Hematopoietic multipotent progenitor cell treated with erythropoietin and hydrocortisone succinate and interleukin-3 and kit ligand, for 8 days (in vitro differentiated cells): ENCODE measurements at regions not wholly inside any gene's neighbourhood (a gene's known extent, or its start where the extent isn't known, plus 50 kb on each side); places are given as distances from the start of the nearest gene placed in this dataset.
A peak's percentile ranks its signal among the peaks of the same experiment; 100 is the strongest.

Experiments used
- DNase-seq: peaks from one replicate; pipeline ENCODE4 v3.0.0-alpha.2; 2015

DNA sequence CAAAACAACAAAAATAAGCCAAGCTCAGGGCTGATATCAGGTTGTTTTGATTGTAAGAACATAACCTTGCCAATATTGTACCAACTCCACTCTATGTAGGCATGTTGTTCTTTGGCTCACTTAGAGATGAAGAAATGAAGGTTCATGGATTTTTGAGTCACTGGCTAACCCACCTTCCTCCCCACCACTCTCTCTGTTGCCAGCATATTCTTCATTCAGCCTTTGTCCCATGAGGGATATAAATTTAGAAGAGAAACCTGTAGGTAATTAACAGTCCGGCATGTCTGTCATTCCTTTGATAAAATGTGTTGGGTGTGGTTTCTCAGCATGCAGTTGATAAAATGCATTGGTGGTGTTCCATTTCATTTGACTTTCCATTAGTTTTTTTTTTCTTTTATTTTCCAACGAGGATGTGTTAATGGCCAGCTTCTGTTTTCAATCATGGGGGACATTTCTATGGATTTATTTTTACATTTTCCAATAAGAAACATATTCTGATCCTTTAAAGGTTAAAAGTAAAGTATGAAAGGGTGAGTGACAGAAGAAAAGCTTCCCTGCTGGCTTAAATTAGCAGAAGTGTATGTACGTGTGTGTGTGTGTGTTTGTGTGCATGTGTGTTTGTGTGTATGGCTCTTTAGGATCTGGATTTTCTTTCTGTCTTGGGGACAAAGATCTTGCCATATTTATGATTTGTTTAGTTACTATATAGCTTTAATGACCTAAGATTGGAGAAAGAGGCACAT, 166.2 kb upstream of the KCNJ16 start:
- peak; percentile 9 for DNase-seq

DNA sequence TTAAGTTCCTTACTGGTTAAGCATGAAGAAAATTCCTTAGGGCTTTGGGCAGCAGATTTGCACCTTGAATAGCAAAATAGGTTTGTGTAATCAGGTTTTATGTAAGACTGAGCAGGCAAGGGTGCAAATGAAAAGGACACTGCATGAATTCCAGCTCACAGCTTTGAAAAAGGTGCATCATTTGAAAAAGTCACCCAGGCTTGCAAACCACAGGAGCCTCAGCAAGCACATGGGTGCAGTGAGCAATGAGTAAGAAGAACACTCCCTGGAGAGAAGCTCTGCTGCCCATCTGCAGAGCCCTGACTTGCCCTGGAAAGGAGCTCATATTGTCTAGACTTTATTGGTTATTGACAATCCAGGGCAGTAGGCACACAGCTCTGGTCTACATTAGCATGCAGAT, 165.6 kb upstream of the KCNJ16 start:
- DNase-seq, result no peak

DNA sequence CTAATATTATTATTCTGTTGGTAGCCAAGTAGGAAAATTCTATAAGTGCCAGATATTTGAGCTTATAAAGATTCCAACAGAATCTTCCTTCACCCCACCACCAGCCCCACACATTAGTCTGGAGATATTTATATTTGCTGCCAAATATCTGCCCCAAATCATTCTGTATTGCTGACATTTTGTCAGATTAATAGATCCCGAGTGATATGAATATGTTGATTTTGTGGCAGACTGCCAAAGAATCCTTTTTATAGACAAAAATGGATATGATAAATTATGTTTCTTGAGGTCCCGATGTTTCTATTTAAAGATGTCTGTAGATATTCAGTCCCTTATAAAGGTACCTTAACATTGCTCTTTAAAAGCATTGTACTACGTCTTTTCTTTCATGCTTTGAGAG, 162.2 kb upstream of the KCNJ16 start:
- no peak for DNase-seq

DNA sequence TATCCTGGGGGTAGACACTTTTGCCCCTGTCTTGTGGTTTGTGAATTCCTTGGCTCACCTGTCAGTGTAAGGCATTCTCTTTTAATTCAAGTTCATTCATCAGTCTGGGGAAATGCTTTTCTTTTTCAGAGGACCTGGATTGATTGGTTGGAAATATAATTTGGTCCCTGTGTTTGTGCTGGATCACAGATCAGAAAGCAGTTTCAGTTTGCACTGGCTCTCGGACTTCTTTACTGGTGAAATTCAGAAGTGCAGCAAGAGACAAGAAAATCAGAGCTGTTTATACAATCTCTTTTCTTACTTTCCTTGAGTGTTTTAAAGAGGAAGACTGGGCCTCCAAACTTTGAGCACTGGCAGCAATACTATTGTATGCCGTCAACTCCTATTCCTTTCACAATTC, 161.8 kb upstream of the KCNJ16 start:
- no peak for DNase-seq

DNA sequence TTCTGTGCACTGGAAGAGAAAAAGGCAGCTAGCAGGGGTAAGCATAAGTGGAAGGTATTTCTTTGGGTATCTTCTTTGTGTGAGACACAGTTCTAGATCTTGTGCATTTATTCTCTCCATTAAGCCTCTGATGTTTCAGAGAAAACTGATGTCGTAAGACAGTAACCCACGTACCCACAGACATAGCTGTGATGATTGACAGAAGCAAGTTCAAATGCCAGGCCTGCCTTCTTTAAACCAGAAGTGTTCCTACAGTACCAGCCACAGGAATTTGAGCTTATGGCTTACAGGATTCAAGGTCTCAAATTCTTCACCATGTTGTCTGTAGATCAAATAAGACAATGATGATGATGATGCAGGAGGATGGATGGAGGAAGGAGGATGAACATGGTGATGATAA, 161.4 kb upstream of the KCNJ16 start:
- no peak for DNase-seq

DNA sequence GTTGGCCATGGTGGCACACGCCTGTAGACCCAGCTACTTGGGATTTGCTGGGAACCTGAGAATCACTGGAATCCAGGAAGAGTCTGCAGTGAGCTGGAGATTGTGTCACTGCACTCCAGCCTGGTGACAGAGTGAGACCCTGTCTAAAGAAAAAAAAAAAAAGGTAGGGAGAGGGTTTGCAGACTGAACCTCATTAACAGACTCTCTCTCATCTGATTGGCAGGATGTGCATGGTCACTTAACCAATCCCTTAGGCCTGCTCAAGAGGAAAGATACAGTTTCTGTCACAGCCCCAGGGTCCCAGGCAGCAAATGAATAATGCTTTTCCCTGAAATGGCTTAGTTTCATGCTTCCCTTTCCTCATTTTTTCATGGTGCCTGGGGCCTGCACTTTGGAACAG, 160.5 kb upstream of the KCNJ16 start:
- no peak for DNase-seq

DNA sequence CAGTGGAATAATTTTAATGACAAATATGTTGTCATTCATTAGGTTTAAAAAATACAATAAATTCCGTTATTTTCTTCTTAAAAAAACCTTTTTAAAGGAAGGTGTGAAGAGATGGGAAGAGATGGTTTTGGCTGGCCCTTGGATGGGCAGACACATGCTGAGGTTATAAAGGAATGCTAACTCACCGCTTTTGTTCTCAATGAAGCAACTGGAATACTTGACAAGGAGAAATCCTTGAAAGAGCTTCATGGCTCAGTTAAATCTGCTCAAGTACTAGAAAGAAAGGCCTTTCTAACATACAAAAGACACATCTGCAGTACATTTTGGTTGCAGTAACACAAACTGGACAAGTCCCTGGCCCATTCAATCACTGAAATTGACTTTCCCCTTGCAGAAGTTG, 158.3 kb upstream of the KCNJ16 start:
- no peak for DNase-seq

DNA sequence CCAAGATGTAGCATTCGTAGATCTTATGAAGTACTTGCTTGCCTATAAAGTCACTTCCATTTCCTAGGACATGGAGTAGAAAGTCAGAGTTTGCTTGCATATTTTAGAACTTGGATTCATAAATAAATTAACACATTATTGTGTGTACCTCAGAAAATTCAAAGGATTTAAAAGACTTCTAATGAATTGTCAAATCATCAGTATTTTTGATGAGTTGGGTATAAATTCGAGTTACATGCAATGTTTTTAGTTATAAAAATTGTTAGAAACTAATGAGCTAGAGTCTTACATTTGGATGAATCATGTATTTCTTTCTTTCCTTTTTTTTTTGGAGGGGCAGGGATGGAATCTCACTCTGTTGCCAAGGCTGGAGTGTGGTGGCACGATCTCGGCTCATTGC, 156.9 kb upstream of the KCNJ16 start:
- no peak for DNase-seq

DNA sequence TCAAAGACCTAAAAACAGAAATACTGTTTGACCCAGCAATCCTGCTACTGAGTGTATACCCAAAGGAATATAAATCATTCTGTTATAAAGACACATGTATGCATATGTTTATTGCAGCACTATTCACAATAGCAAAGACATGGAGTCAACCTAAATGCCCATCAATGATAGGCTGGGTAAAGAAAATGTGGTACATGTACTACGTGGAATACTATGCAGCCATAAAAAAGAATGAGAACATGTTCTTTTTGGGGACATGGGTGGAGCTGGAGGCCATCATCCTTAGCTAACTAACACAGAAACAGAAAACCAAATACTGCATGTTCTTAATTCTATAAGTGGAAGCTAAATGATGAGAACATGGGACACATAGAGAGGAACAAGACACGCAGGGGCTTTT, 155.2 kb upstream of the KCNJ16 start:
- no peak for DNase-seq

DNA sequence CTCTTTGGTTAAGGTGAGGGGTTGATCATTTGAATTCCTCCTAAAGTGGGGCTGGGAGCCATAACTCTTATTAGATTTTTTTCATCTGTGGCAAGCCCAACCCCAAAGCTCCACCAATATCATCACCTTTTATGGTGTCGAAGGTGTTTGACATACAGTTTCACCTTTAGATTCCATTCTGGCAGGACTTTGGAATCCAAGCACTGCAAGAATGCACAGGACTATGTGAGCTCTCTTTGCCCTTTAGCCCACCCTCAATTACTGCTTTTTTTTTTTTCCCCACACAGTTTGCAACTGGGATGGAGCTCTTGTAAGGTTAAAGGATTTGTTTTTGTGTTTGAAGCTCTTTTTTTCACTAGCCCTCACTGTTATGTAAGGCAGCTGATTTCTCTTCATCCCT, 154.0 kb upstream of the KCNJ16 start:
- no peak for DNase-seq

DNA sequence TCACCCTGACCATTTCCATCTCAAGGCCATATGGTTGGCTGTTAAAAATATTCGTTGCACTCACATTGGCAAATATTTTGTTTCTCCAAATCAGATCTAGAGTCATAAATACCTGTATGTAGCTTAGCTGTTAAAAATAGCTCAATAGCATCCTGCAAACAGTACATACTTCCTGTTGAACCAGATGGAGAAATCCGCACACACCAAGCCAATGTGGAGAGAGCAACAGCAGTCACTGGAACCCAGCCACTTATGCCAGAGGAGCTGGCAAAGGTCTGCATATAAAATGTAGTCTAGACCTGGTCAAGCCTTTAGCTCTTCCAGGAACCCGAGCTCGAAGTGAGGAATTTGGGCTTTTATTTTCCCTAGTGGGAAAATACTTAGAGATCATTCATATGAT, 146.4 kb upstream of the KCNJ16 start:
- no peak for DNase-seq

DNA sequence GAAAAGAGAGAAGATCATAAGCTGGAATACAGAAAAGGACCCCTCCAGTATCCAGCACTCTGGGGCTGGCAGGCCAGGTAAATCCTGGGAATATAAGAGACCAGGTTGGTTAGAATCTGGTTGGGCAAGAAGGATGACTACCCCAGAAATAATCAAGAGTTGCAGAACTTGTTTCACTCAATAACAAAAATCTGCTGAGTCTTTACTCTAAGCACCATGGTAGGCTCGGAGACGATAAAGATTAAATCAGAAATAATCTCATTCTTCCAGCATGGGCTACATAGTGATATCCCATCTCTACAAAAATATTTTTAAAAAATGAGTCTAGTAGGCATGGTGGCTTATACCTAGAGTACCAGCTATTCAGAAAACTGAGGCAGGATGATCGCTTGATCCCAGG, 138.0 kb upstream of the KCNJ16 start:
- DNase-seq, result no peak

DNA sequence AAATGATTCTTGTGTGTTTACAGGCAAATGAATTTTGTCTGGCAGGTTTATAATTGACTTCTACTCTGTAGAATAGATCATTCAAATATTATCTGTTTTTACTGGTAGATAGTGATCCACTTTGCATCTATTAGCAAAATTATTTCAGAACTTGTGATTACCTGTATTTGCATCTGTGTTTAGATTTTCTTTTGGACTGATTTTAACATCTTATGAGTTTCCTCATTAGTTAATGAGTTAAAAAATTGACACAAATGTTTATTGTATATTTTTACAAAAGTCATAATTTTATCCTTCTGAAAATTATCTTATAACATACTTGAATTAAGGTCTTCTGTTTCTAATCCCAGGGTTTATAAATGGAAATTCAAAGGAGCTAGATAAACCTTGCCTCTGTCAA, 132.0 kb upstream of the KCNJ16 start:
- no peak for DNase-seq

DNA sequence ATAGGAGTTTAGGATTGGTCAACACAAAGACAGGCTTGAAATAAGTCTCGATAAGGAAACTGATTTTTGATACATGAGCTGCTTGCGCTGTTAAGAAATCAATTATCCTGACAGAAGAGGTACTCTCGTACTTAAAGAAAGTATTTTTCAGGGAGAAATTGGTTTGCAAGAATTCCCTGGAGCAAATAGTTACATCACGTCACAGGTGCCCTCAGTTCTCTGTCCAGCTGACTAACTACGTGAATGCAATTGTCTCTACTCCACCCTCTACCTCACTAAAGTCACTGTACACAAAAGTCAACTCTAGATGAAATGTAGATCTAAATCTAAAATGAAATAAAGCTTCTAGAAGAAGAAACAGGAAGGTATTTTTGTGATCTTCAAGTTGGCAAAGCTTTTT, 130.6 kb upstream of the KCNJ16 start:
- DNase-seq, result no peak

DNA sequence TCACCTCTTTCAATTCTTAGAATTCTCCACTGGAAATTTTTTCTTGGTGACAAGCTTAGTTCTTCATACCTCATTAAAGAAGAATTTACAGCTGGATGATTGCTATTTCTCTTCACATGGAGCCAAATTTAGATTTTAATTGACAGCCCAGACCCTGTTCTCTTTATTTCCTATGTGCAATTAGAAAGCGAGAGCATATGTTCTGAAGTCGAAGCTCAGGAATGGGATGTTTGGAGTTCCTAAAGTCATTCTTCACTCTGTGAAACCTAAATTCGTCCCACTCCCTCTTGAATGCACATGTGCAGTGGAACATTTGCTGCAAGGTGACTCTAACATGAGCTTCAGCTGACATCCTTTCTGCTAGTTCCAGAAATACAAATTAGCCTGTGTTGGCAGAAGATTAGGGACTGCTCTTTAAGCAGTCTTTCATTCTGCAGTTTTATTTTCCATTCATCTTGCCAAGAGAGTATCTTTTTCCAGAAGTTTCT, 129.3 kb upstream of the KCNJ16 start:
- no peak for DNase-seq

DNA sequence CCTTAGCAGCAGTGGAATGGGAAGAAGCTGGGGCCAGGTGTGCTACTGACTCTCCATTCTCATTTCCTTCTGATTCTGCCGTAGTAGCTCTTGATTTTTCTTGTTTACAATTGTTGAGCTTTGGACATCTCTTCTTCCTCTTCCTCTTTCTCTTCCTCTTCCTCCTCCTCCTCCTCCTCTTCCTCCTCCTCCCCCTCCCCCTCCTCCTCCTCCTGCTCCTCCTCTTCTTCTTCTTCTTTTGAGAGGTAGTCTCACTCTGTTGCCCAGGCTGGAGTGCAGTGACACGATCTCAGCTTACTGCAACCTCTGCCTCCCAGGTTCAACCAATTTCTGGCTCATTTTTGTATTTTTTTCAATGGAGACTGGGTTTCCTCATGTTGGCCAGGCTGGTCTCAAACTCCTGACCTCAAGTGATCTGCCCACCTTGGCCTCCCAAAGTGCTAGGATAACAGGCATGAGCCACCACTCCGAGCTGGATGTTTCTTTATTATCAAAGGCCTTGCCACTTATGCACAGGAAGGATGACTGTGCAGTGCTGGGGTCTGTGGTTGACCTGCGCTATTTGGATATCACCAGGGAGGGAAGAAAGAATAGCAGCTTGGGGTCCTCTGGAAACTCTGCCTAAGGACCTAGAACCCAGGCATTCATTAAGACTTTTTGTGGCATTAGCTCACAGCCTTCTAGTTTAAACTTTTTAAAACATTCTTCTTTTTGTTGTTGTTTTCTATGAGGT, 127.8 kb upstream of the KCNJ16 start:
- peak; percentile 54 for DNase-seq

DNA sequence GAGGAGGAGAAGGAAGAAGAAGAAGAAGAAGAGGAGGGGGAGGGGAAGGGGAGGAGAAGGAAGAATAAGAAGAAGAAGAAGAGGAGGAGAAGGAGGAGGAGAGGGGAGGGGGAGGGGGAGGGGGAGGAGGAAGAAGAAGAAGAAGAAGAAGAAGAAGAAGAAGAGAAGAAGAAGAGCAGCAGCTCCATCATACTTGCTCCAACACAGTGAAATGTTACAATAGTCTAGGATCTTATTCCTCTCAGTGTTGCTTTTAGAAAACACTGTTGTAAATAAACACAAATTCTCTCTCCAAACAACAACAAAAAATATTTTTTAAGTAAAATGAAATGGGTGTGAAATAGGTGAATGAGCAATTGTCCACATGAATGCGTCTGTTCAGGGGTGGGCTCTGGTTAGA, 126.6 kb upstream of the KCNJ16 start:
- DNase-seq, result no peak

DNA sequence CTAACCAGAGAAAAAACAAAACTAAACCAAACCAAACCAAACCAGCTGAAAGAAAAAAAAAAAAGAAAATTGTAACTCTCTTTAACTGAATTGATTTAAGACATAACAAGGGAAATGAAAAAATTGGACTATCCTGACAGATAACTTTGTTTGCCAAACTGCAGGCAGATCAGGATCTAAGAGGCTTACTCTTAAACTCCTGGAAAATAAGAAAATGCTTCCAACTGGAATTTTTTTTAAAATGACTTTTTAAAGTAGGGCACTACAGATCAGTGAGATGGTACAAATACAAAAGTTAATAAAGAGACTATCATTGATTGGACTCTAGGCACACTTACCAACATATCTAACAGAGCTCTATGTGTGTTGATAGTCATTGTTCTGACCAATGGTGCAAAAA, 125.5 kb upstream of the KCNJ16 start:
- DNase-seq, result no peak

DNA sequence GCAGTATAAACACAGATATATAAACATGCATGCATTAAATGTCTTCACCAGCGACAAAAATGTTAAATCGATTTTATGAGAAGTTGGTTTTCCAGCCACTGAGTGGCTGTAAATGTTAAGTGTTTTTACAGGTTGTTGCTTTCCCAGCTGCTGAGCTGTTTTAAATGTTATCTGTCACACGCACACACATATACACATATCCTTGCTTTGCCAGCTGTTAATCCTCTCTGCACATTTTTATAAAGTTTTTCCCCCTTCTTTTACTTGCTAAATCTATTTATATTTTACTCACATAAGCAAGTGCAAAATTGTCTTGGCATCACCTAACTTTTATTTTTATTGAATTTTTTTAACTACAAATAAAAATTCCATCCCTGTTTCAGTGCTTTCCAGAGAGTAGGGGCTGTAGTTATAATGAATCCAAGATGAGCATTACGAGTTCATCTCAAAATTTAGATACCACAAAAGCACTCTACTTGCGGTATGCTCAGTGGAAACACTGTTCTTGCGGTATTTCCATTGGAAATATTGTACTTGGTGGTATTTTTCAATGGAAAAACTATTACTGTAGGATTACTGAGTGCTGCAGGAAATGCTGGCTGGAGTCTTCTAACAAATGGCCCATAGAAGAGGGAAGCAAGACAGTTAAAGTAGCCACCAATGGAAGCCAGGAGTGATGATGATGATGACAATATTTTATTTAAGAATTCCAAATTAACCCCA, 124.9 kb upstream of the KCNJ16 start:
- peak; percentile 12 for DNase-seq

DNA sequence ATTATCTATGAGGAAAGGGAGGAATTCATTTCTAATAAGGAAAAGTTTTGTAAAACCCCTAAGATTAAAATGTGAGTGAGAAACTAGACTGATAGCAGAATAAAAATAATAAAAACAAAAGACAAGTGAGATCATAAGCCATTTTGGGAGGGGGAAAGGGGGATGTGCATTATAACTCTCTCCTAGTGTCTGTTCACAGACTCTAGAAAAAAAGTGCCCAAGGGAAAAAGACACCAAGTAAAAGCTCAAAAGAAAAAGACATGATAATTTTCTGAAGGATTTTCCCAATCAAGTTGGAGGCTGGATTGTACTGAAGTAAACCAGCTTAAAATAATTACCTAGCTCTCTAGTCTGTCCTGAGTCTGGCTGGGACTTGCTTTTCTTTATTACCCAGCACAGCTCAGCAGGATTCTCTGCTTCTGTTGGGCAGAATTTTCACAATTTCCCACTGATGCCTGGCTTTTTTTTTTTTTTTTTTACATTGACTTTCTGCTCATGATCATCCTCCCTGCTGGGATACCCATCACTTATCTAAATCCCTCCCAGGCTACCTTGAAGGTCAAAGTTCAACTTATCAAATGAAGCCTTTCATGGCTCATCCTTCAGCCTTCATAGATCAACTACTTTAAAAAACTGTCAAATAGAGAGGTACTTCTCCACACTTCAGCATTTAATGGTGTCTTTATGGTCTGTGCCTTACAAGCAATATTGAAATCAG, 124.2 kb upstream of the KCNJ16 start:
- no peak for DNase-seq

DNA sequence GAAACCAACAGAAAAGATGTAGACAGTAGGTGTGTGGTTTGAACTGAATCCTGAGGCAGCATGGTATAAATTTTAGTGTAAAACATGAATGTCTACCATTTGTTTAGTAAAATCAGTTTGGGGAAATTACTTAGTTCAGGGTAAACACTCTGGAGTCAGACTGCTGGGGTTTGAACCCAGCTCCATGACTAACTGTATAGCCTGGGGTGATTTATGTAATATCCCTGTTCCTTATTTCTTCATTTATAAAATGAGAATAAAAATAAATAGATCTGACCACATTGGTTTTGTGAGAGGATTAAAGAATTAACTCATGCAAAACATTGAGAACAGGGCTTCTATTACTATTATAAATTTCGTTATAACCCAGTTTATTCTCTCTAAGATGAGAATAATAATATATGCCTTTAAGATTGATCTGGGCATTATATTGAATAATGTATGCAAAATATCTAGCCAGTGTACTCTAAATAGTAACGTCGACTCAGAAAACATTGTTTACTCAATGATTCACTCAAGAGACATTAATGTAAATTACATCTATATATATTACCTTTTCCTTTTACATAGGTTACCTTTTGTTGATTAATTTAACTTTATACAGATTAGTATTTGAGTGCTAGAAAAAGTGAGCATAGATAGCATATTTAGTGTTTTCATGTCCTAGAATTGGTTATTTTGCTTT, 120.6 kb upstream of the KCNJ16 start:
- no peak for DNase-seq

DNA sequence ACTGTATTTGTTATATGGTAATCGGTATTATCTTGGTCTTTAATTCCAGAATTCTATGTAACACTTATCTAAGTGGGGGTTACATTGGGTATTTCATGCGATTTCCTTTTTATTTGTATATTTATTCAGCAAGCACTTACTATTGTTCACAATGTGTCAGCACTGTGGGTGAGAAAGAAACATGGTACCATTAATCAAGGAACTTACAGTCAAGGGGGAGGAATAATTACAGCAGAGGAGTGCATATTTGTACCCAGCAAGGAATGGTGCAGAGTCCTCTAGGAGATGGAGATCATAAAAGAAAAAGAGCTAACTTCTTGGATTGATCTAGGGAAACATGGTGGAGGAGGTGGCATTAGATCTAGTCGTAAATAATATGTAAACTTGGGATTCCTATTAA, 117.0 kb upstream of the KCNJ16 start:
- no peak for DNase-seq

DNA sequence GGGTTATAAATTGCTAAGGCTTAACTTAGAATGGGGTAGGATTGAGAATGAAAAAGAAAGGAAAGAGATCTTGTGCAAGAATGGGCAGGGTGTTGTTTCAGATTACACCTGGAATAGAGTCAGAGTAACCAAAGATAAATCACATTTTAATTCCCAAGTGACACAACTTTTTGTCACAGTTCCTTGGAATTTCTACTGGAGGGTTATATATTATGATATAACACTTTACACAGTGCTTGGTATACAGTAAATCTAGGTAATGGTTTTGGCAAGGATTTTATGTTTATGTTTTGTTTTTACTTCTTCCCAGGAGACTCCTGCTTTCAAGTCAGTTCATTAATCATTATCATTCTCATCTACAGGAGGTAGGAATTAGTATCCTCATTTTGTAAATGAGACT, 115.7 kb upstream of the KCNJ16 start:
- no peak for DNase-seq
